ENCODE measurements at regions not wholly inside any gene's neighbourhood (a gene's known extent, or its start where the extent isn't known, plus 50 kb on each side); places are given as distances from the start of the nearest gene placed in this dataset.

GRCh38 chr22:49331878-49332277 is 495.8 kb downstream of the BRD1 start:
- no peak for DNase-seq

DNA sequence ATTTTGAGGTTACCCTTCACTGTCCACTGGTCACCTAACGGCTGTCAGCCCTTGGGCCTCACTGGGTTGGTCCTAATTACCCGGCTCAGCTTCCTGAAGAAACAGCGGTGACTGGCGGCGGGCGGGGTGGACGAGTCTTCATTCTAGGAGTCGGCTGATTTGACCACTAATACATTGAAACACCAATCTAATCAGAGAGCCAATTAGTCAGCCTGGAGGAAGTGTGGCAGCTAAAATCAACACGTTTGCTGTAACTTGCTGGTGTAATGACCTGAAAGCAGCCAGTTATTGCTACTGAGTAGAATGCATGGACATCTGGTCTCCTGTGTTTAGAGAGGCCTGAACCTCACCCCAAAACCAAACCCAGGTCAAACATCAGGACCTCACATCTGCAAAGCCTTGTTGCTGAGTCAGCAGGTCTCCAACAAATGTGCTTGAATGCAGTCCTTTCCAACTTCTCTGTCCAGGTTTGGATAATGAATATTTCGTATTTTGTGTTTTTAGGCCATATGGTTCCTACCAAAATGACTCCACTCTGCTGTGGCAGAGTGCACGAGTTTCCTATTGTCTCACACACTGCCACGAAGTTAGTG is 496.4 kb downstream of the BRD1 start:
- no peak for DNase-seq

- no peak for DNase-seq
These were observed 497.1 kb downstream of the BRD1 start for GRCh38 chr22:49330421-49331222.

- no peak for DNase-seq
These were observed 498.0 kb downstream of the BRD1 start for GRCh38 chr22:49329636-49330035.

DNA sequence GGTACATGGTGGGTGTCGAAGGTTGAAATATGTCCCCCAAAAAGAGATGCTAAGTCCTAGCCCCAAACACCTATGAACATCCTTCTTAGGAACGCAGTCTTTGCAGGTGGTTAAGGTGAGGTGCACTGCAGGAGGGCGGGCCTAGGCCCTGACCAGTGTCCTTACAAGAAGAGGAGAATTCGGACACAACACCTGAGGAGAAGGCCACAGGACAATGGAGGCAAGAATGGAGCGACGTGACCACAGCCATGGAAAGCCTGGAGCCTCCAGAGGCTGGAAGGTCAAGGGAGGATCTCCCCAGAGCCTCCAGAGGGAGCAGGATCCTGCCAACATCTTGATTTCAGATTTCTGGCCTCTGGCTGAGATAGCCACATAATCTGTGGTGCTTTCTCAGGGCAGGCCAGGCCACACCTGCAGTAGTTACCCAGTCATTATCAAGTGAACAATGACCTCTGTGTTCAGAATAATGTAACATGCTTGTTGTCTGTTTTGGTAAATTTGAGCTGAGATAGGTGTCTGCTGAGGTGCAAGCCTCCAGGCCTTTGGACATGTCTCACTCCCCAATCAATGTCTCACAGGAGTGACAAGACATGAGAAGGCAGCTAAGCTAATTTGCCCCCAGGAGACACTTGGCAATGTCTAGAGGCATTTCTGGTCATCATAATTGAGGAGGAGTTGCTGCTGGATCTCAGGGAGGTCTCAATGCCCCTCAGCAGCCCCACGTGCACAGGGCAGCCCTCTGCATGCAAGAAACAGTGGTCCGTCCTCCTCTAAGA is 498.9 kb downstream of the BRD1 start:
- no peak for DNase-seq

DNA sequence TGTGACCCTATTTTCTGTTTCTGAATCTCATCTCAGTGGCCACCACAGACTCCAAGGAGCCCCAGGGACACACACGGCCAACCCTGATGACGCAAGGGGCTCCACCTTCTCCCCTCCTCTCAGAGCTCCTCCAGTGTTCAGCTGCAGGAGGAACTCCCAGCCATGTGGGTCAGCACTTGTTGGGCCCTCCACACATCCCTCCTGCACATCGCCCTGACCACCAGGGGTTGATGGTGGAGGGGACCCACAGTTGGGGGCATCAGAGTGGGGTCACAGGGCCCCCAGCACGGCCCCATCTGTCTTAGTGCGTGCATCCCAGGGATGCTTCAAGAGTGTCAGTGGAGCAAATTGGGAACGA is 499.6 kb downstream of the BRD1 start:
- DNase-seq, result no peak

DNA sequence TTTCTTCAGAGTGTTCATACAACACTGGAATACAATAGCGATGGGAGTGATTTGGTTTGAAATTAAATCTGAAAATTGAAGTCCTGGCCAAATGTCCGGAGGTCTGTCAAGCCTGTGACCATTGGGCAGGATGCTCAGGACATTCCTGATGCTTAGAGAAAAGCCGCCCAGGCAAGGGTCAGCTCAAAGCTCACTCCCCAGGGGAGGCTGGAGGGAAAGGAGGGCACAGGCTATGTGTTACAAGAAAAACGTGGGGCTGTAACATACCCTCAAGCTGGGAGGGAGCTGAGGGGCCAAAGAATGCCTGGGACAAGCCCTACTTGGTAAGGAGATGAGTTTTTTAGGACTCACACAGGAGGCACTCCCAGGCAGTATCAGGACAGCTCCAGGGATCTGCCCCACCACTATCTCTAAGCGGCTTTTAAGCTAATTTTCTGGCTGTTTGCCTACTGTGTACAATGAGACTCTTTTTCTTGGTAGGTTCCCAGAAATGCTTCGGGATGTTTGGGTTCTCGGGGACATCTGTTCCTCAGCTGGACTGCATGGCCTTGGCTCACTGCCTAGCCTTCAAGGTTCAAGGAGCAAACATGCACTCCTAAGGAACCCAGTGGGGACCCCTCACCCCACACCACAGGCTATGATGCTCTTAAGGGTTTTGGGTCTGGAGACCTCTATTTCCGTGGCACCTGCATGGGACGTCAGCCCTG is 500.1 kb downstream of the BRD1 start:
- no peak for DNase-seq

- DNase-seq, result no peak
These were observed 501.1 kb downstream of the BRD1 start for GRCh38 chr22:49326558-49326957.

- no peak for DNase-seq
These were observed 501.9 kb downstream of the BRD1 start for GRCh38 chr22:49325531-49326395.

DNA sequence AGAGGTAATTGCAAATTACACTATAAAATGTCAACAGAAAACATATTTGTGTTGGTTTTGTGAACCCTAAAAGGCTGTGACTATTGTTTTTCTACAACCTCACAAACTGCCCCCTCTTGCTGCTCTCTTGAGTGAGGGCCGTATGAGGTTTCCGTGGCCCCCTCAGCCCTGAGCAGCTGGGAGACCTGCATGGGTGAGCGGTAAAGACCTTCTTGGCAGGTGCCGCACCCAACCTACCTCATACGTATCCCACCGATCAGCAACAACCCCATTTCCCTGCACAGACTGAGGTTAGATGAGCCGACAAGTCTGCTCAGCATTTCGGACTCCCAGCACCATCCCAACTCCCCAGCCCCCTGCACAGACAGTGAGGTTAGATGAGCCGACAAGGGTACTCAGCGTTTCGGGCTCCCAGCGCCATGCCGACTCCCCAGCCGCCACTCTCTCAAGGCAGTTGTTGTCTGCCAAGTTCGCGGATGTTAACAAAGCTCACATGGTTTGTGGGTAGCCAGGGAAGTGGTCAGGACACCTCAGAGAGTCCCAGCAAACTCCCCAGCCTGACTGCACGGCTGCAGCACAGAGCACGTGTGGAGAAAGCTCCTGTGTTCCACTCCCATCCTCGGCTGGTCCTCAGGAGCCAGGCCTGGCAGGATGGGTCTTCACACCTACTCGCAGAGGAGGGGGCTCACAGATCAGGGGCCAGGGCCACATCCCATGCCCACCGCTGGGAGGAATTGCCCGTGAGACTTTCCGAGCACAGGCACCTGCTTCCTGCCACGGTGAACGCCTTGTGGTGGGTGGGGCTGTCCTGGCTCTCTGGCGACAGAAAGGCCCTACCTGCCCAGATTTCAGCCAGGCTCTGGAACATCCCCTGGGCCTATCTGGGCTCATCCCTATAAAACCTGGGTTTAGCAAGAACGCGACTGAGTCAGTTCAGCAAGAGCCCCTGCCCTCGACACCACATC is 502.9 kb downstream of the BRD1 start:
- no peak for DNase-seq

- DNase-seq, result no peak
These were observed 503.8 kb downstream of the BRD1 start for GRCh38 chr22:49323751-49324415.

DNA sequence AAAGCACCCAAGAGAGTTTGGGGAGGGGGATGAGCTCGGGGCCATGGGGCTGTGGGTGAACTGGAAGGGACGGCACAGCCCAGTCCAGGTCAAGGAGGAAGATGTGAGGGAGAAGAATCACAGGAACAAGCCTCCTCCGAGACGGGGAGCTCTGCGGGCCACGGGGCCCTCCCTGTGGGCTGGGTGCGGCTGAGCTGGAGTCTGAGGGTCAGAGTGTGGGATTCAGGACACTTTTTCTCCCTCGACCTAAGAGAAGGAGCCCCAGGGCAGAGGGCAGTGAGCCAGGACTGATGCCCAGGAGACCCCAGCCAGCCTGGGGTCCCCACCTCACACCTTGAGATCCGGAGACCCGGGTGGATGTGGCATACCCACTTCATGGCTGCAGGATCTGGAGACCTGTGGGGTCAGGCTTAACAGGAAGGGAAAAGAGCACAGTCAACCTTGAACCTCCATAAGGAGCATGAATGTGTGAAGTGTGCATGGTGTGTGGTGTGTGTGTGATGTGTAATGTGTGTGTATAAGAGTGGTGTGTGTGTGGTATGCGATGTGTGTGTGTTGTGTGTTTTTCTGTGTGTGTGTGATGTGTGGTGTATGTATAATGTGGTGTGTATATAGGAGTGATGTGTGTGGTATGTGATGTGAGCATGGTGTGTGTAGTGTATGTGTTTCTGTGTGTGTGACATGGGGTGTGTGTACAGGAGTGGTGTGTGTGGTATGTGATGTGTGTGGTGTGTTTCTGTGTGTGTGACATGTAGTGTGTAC is 504.6 kb downstream of the BRD1 start:
- no peak for DNase-seq

DNA sequence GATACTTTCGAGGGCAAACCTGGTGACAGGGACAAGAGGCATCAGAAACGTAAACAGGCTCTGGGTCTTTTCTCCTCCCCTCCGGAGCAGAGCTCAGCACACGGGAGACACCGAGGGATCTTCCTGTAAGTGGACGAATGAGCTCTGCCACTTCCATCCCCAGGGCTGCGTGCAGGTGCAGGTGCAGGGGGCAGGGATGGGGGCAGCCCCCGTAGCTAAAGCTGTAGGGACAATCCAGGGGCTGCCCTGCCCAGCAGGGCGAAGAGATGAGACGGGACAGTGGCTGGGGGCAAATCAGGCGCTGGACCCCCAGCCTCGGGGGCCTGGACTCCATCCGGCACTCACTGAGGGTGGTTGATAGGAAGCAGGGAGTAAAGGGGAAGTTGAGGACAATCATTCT is 505.4 kb downstream of the BRD1 start:
- DNase-seq, result no peak

- no peak for DNase-seq
These were observed 506.1 kb downstream of the BRD1 start for GRCh38 chr22:49321477-49322055.

DNA sequence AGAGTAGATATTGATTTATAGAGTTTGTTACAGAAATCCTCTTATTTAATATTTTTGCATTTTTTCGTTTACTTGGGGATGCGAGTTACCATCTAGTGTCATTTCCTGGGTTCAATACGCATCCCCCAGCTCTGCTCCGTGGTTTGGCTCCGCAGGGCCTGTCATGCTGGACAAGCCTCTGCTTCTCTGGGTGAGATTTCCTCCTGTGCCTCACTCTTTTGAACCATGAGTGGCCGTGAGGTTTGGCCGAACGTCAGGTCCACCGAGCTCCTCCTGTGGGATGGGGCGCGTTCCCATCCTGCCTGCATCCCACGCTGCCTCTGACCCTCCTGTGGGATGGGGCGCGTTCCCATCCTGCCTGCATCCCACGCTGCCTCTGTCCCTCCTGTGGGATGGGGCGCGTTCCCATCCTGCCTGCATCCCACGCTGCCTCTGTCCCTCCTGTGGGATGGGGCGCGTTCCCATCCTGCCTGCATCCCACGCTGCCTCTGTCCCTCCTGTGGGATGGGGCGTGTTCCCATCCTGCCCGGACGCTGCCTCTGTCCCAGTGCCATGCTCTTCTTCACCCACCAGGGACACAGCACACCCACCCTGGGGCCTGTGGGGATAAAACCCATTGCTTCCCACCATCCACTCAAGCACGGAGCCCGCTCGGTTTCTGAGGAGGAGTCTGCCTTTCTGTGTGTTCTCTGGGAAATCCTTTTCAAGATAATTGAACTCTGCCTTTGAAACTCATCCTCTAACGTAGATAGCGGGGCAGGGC is 506.8 kb downstream of the BRD1 start:
- DNase-seq, result no peak

DNA sequence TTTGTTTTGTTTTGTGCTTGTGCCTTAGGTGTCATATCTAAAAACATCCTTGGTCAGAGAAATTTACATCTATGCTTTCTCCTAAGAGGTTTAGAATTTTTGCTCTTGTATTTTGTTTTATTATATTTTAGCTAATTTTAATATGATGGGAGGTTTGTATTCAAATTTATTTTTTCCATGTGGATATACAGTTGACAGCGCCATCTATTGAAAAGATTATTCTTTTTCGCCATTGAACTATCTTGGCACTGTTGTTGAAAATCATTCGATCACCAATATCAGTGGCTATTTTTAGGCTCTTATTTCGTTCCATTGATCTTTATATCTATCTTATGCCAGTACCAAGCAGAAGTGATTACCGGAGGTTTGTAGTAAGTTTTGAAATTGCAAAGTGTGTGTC is 510.3 kb downstream of the BRD1 start:
- no peak for DNase-seq

- no peak for DNase-seq
These were observed 515.1 kb downstream of the BRD1 start for GRCh38 chr22:49312601-49313000.

DNA sequence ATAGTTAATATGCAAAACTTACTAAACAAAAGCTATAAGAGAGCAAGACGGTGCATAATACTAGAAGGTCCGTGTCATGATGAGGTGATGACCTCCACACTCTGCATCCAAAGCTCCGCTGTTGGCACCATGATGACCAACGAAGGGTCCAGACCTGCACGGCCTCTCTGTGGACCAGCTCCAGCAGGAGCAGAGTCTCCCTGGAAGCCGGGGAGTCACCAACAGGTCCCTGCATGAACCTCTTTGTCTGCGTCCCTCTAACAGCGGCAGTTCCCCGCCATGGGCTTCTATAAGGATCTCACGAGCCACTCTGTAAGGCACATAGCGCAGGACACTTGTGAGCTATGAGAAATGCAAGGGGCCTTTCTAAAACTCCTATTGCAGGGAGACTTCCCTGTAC is 517.3 kb downstream of the BRD1 start:
- DNase-seq, result no peak

- DNase-seq, result no peak
These were observed 519.4 kb downstream of the BRD1 start for GRCh38 chr22:49308300-49308699.
